Testis (tissue), 2 donors: ENCODE measurements at regions not wholly inside any gene's neighbourhood (a gene's known extent, or its start where the extent isn't known, plus 50 kb on each side); places are given as distances from the start of the nearest gene placed in this dataset.

ENCODE experiments used
- DNase-seq: peaks from one replicate; pipeline ENCODE4 v3.0.0-alpha.2; 2019
- H3K27ac ChIP-seq, 2 donors: fragments of 200-600 bp; sonication (generic); one replicate each; pipeline ENCODE4 v1.5.1; 2019
- H3K27me3 ChIP-seq: fragments of 200-600 bp; sonication (generic); one replicate; pipeline ENCODE4 v1.5.1; 2019
- H3K36me3 ChIP-seq: fragments of 200-600 bp; sonication (generic); one replicate; pipeline ENCODE4 v1.5.1; 2017; ENCODE audit warnings: low read depth; ENCODE audit errors: missing control alignments
- H3K4me1 ChIP-seq: fragments of 200-600 bp; sonication (generic); one replicate; pipeline ENCODE4 v1.5.1; 2019
- H3K4me3 ChIP-seq, 2 donors: fragments of 200-600 bp; sonication (generic); one replicate each; pipeline ENCODE4 v1.5.1; 2017 to 2019
- H3K9me3 ChIP-seq: fragments of 200-600 bp; sonication (generic); one replicate; pipeline ENCODE4 v1.5.1; 2017
- CTCF ChIP-seq, 3 experiments: fragments of 450-650 bp in 2 of 3; fragments of 200-600 bp in 1 of 3; sonication (generic) in 1 of 3; IDR thresholded peaks; one replicate each; pipeline ENCODE4 v1.5.1; 2016 to 2019; ENCODE audit warnings: antibody characterized with exemption in 3 of 3, mild to moderate bottlenecking in 2 of 3, moderate library complexity in 1 of 3
- POLR2A ChIP-seq: fragments of 450-650 bp; IDR thresholded peaks from one replicate; pipeline ENCODE4 v1.6.1; 2017; ENCODE audit warnings: antibody characterized with exemption, mild to moderate bottlenecking, moderate library complexity
- WGBS, 2 donors: methylation state at CpG; one replicate each; pipeline ENCODE4 v1.1.5; 2018; 5-methylcytosine and 5-hydroxymethylcytosine counted together
- intact Hi-C: fragments of 100-400 bp; cut with DNase I; formaldehyde crosslinking; loops from one replicate; pipeline ENCODE4 v1.15.1; 2023; ENCODE audit warnings: low total_unique reads

- no peak for DNase-seq
- Histone ChIP-seq H3K27ac (no peak overlapping the region), H3K4me3 (no peak overlapping the region), H3K36me3 (no peaks in the 10 kb centered on the region), H3K9me3 (no peaks in the 10 kb centered on the region), H3K4me1 (no peaks in the 10 kb centered on the region), H3K27me3 (no peaks in the 10 kb centered on the region)
- 74 to 78% methylated on average over 3 of the region's 3 CpGs for WGBS, 2 donors
- no peak for TF ChIP-seq POLR2A
- TF ChIP-seq CTCF (IDR thresholded peaks at IDR 0.05) = no peak
- intact Hi-C loops = no loop called here
Observed at GRCh38 chr12:65640489-65640901, 183.8 kb upstream of the HMGA2 start.

GRCh38 chr12:65642061-65642661, 182.1 kb upstream of the HMGA2 start:
- Histone ChIP-seq H3K27ac (no peak overlapping the region), H3K4me1 (no peaks in the 10 kb centered on the region), H3K4me3 (no peak overlapping the region), H3K9me3 (no peaks in the 10 kb centered on the region), H3K36me3 (no peaks in the 10 kb centered on the region), H3K27me3 (no peaks in the 10 kb centered on the region)
- intact Hi-C loops = no loop called here
- no peak for DNase-seq
- 87% methylated on average over 5 of the region's 5 CpGs for WGBS, 2 donors
- TF ChIP-seq CTCF (IDR thresholded peaks at IDR 0.05) = no peak
- TF ChIP-seq POLR2A = no peak

GRCh38 chr12:65643171-65643570, 181.1 kb upstream of the HMGA2 start:
- H3K4me3 ChIP-seq = no peak overlapping the region
- TF ChIP-seq POLR2A = no peak
- no peak for TF ChIP-seq CTCF (IDR thresholded peaks at IDR 0.05)
- no peaks in the 10 kb centered on the region for H3K4me1 ChIP-seq
- no peaks in the 10 kb centered on the region for H3K36me3 ChIP-seq
- H3K27ac ChIP-seq = no peak overlapping the region
- H3K9me3 ChIP-seq = no peaks in the 10 kb centered on the region
- intact Hi-C loops = no loop called here
- H3K27me3 ChIP-seq = no peaks in the 10 kb centered on the region
- no peak for DNase-seq

- intact Hi-C loops = no loop called here
- no peaks in the 10 kb centered on the region for H3K4me1 ChIP-seq
- no peaks in the 10 kb centered on the region for H3K27me3 ChIP-seq
- DNase-seq = no peak
- WGBS, 2 donors = 68% methylated on average over 3 of the region's 3 CpGs
- no peaks in the 10 kb centered on the region for H3K36me3 ChIP-seq
- no peaks in the 10 kb centered on the region for H3K9me3 ChIP-seq
- no peak for TF ChIP-seq POLR2A
- TF ChIP-seq CTCF (IDR thresholded peaks at IDR 0.05) = no peak
- no peak overlapping the region for H3K27ac ChIP-seq
- no peak overlapping the region for H3K4me3 ChIP-seq
Observed at GRCh38 chr12:65643595-65644386, 180.5 kb upstream of the HMGA2 start.
